HG03558 (cell line): ENCODE measurements at regions not wholly inside any gene's neighbourhood (a gene's known extent, or its start where the extent isn't known, plus 50 kb on each side); places are given as distances from the start of the nearest gene placed in this dataset.

Experiments used
- ATAC-seq: cut with Tn5 transposase; IDR thresholded peaks from one replicate; pipeline ENCODE4 v1.9.1; 2021; ENCODE audit warnings: moderate number of reproducible peaks; ENCODE audit not compliant: unreplicated experiment; ENCODE audit errors: extremely low read depth

GRCh38 chr15:95494971-95495541, 835.4 kb upstream of the NR2F2 start:
- no peak for ATAC-seq

GRCh38 chr15:95497634-95498033, 832.9 kb upstream of the NR2F2 start:
- ATAC-seq, result no peak

DNA sequence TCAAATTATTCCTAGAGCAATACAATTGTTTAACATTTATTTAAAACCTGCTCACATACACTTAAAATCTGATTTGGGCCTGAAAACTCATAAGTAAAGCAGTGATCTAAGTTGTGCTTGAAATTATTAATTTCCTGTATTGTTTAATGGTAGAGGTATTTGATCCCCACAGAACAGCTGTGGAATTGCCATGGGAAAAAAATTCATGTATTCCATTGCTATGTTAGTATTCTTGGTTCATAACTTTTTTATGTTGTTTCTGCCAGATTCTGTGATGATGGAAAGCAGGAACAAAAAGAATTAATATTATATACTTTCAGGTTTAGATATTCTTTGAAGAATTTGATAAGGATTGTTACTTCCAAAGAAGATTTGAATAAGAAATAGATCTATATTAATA, 831.5 kb upstream of the NR2F2 start:
- no peak for ATAC-seq

GRCh38 chr15:95499397-95499796, 831.1 kb upstream of the NR2F2 start:
- no peak for ATAC-seq

GRCh38 chr15:95501865-95502264, 828.6 kb upstream of the NR2F2 start:
- ATAC-seq, result no peak

GRCh38 chr15:95503107-95503506, 827.4 kb upstream of the NR2F2 start:
- ATAC-seq, result no peak

- no peak for ATAC-seq
Observed at GRCh38 chr15:95503640-95504225, 826.8 kb upstream of the NR2F2 start.

DNA sequence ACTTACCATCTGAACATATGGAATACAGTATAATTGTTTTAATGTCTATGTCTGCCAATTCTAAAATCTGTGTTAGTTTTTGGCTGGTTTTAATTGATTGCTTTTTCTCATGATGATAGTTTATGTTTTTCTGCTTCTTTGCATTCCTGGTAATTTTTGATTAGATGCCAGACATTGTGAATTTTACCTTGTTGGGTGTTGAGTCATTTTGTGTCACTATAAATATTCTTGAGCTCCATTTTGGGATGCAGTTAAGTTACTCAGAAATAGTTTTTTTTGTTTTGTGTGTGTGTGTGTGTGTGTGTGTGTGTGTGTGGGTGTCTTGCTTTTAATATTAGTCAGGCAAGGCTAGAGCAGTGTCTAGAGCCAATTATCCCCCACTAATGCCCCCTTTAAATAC, 818.8 kb upstream of the NR2F2 start:
- no peak for ATAC-seq

DNA sequence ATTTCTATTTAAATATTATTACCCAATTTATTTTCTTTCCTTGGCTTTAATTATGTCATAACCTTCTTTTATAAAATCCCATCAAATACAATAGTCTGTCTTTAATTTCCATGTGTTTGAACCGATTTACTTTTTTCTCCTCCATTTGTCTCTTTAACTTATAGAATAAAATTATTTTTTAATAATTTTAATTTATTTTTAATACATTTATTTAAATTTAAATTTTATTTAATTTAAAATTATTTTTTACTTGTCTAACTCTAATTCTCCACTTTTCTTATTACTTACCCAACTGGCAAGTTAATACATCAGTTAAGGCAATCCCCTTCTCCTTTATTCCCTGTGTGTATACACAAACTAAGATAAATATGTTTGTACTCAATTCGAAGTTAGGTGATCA, 817.6 kb upstream of the NR2F2 start:
- no peak for ATAC-seq

DNA sequence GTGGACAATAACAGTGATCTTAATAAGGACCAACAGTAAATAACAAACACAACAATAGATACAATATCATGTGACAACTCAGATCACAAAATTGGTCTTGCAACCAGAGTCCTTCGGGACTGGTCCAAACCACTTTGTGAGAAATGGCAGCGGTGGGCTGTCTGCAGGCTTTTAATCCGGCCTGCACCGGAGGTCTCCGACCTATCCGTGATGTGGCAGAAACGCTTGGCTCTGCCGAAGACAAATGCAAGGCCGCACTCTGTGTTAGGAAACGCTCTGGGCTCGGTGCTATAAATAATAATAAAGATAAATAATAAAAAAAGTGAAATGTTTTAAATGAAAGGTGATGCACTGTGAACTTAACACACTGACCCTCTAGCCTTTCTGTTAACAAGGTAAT, 810.6 kb upstream of the NR2F2 start:
- no peak for ATAC-seq

DNA sequence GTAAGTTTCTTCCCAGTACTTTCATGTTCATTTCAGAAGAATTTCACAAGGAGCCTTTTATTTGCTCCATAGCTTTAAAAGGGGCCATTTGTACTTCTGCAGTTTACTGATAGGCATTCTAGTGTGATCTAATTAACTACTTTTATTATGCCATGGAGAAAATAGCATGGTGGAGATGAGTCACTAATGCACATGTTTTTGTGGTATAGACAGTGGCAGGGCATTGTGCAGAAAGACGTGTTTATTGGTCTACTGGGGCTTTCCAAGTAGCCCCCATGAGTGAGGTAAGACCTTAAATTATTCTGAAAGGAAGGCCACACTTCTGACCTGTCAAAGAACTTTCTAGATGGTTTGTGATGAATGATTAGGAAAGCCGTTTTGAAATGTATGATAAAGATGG, 810.0 kb upstream of the NR2F2 start:
- ATAC-seq, result no peak

- no peak for ATAC-seq
Observed at GRCh38 chr15:95520922-95521321, 809.6 kb upstream of the NR2F2 start.

GRCh38 chr15:95522533-95522932, 808.0 kb upstream of the NR2F2 start:
- ATAC-seq, result no peak

- no peak for ATAC-seq
Observed at GRCh38 chr15:95528920-95529319, 801.6 kb upstream of the NR2F2 start.

DNA sequence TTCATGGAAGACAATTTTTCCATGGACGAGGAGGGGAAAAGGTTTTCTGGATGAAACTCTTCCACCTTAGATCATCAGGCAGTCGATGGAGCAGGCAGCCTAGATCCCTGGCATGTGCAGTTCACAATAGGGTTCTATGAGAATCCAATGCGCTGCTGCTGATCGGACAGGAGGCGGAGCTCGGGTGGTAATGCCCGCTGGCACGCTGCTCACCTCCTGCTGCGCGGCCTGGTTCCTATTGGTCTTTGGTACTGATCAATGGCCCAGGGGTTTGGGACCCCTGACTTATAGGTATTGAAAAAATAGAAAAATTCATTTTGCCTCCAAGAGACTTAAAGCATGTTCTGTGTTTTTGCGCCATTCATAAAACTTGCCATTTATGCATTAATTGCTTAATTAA, 793.9 kb upstream of the NR2F2 start:
- ATAC-seq, result no peak

DNA sequence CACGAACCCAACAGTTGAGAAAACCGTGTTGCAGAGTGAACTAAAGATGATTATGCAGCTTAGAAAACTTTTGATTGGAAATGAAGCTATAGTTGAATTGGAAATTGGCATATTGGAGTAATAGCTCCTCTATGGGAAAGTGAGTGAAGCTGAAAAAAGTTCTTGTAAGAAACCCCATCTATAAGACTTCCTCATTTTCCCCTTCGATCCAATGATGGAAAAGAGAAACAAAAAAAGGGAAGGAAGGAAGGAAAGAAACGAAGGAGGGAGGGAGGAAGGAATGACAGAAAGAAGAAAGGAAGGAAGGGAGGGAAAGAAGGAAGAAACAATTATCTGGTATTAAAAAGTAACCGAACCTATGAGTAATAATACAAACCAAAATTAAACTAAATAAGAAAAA, 791.8 kb upstream of the NR2F2 start:
- ATAC-seq, result no peak

DNA sequence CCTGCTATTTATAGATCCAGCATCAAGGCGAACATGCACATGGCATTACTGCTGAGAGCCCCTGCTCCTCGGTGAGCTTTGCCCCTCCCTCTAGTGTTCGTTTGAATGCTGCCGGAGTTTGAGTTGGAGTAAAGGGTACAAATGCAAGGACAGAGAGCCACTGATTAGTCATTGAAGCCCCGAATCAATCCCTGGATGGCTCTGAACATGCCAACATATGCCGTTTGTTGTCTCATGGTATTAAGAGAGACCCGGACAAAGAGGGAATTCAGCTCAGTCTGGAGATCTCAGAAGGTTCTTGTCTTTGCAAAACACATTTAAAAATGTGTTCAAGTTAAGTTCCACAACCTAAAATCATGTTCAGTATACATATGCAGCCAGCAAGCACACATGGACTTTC, 789.2 kb upstream of the NR2F2 start:
- no peak for ATAC-seq

DNA sequence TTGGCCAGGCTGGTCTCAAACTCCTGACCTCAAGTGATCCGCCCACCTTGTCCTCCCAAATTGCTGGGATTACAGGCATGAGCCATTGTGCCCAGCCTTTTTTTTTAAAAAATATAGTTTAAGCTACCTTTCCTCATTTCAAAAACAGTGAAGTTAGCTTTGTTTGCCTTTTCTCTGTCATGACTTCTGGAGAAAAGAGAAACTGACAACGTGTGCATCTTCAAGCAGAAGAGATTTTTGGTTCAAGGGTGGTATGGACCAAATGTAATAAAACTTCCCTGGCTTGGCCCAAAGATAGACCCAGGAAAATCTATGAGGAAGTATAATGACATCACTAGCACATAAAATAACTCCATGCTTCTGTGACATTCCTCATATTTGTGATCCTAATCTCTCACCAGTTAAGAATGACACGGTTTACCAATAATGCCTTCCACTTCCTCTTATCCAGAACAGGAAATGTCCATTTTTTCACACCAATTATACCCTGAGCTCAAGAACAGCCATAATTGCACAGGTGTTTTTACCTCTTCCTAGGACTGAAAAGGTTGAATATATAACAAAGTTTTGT, 781.2 kb upstream of the NR2F2 start:
- ATAC-seq, result no peak

DNA sequence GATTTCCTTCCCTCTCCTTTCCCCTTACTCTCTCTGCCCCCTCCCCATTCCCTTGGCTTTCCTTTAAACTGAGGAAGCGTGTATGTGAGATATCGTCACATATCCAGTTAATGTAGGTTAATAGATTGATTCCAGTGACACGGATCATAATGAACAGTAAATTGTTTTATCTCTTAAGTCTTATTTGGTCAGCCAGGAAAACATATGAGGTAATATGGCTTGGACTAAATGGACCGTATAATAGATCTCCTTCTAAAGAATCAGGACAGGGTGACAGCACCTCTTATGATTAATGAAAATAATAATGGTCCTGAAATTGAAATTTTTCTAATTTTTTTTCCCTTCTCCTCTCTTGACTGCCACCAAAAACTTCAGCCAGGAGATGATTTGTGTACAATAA, 779.8 kb upstream of the NR2F2 start:
- no peak for ATAC-seq

- no peak for ATAC-seq
Observed at GRCh38 chr15:95556225-95556624, 774.3 kb upstream of the NR2F2 start.

GRCh38 chr15:95556866-95557225, 773.7 kb upstream of the NR2F2 start:
- ATAC-seq, result no peak
